HCT116 (cell line): ENCODE measurements at regions not wholly inside any gene's neighbourhood (a gene's known extent, or its start where the extent isn't known, plus 50 kb on each side); places are given as distances from the start of the nearest gene placed in this dataset.

Source experiments
- ATAC-seq: fragments of 200-7000 bp; cut with Tn5 transposase; 2 replicates; pipeline ENCODE4 v1.9.1; 2020; ENCODE audit warnings: mild to moderate bottlenecking, moderate library complexity
- BruUV-seq: library from RNA; stranded (reverse); fragments of 400-500 nt; replicated peaks from 2 replicates; lab custom pipeline; 2021; lab: Mats Ljungman, UMichigan
- CTCF ChIA-PET: fragments of 300-600 bp; sonication (Branson Sonifier 250); formaldehyde crosslinking; loops from one replicate; lab custom pipeline; 2021; ENCODE audit warnings: antibody characterized with exemption; lab: Charles Lee
- POLR2A ChIA-PET: fragments of 300-600, 350-600 bp; sonication (Branson Sonifier 250); formaldehyde crosslinking; loops from one replicate; lab custom pipeline; 2021; ENCODE audit warnings: antibody characterized with exemption; lab: Charles Lee
- RAD21 ChIA-PET, 2 experiments: fragments of 300-600 bp; sonication (Branson Sonifier 250); formaldehyde crosslinking; loops; one replicate each; lab custom pipeline; 2023; ENCODE audit warnings: low total read pairs in 2 of 2; ENCODE audit not compliant: uncharacterized antibody in 2 of 2, unreplicated experiment in 2 of 2, low non-redundant PET in 1 of 2; lab: Charles Lee
- DNase-seq: peaks from one replicate; pipeline ENCODE4 v3.0.0-alpha.2; 2010; ENCODE audit warnings: low read depth, low spot score
- H2AFZ ChIP-seq: fragments of 200-600 bp; shearing (Covaris generic), sonication (generic); 2 replicates; pipeline ENCODE4 v1.6.1; 2017; ENCODE audit warnings: low read depth, mixed run types, mixed read lengths, antibody characterized with exemption, low read length; ENCODE audit not compliant: poor library complexity, severe bottlenecking
- H3K27ac ChIP-seq: 2 replicates; pipeline ENCODE4 v1.5.1; 2012; ENCODE audit warnings: low read depth, low read length
- H3K27me3 ChIP-seq: fragments of 200-600 bp; sonication (generic); 2 replicates; pipeline ENCODE4 v1.6.1; 2016; ENCODE audit warnings: mixed run types, low read length, mixed read lengths; ENCODE audit not compliant: insufficient read depth
- H3K36me3 ChIP-seq, 2 experiments: fragments of 200-500 bp in 1 of 2; fragments of 200-600 bp in 1 of 2; sonication (Bioruptor generic) in 1 of 2; sonication (generic) in 1 of 2; 2 replicates each; pipeline versions ENCODE4 v1.5.1 to v1.6.1; 2014 to 2016; ENCODE audit warnings: low read length in 2 of 2, inconsistent platforms in 1 of 2, mixed read lengths in 1 of 2, mixed run types in 1 of 2; ENCODE audit not compliant: insufficient read depth in 2 of 2, control insufficient read depth in 1 of 2
- H3K4me1 ChIP-seq, 2 experiments: fragments of 200-600 bp in 1 of 2; sonication (generic) in 1 of 2; 2 replicates each; pipeline versions ENCODE4 v1.5.1 to v1.6.1; 2012 to 2017; ENCODE audit warnings: low read length in 2 of 2, inconsistent platforms in 1 of 2, mild to moderate bottlenecking in 1 of 2, mixed read lengths in 1 of 2, mixed run types in 1 of 2, moderate library complexity in 1 of 2; ENCODE audit not compliant: insufficient read depth in 2 of 2, control insufficient read depth in 1 of 2
- H3K4me2 ChIP-seq: fragments of 200-600 bp; sonication (generic); 2 replicates; pipeline ENCODE4 v1.6.1; 2017; ENCODE audit warnings: mixed run types, low read length, mixed read lengths
- H3K4me3 ChIP-seq, 2 experiments: fragments of 200-600 bp in 1 of 2; sonication (generic) in 1 of 2; replicated peaks in 1 of 2; 2 replicates each; pipeline ENCODE4 v1.5.1; 2011 to 2016; ENCODE audit warnings: low read length in 2 of 2, control low read depth in 1 of 2, low read depth in 1 of 2, mild to moderate bottlenecking in 1 of 2, mixed read lengths in 1 of 2, mixed run types in 1 of 2
- H3K79me2 ChIP-seq: fragments of 200-600 bp; sonication (generic); 2 replicates; pipeline ENCODE4 v1.6.1; 2017; ENCODE audit warnings: mild to moderate bottlenecking, mixed run types, low read length, moderate library complexity, mixed read lengths; ENCODE audit not compliant: insufficient read depth
- H3K9ac ChIP-seq: fragments of 200-600 bp; sonication (generic); 2 replicates; pipeline ENCODE4 v1.6.1; 2016; ENCODE audit warnings: low read length, mixed read lengths
- H3K9me2 ChIP-seq: fragments of 200-600 bp; sonication (generic), shearing (Covaris generic); 2 replicates; pipeline ENCODE4 v1.6.1; 2017; ENCODE audit warnings: mixed run types, mild to moderate bottlenecking, moderate library complexity; ENCODE audit not compliant: insufficient read depth
- H3K9me3 ChIP-seq, 2 experiments: fragments of 200-500 bp in 1 of 2; fragments of 200-600 bp in 1 of 2; sonication (Bioruptor generic) in 1 of 2; sonication (generic) in 1 of 2; 2 replicates each; pipeline ENCODE4 v1.6.1; 2014 to 2017; ENCODE audit warnings: low read length in 2 of 2, mixed read lengths in 2 of 2, inconsistent platforms in 1 of 2, low read depth in 1 of 2, mild to moderate bottlenecking in 1 of 2, mixed run types in 1 of 2, moderate library complexity in 1 of 2; ENCODE audit not compliant: control insufficient read depth in 1 of 2, insufficient read depth in 1 of 2
- H4K20me1 ChIP-seq: fragments of 200-600 bp; sonication (generic), shearing (Covaris generic); 2 replicates; pipeline ENCODE4 v1.6.1; 2017; ENCODE audit warnings: mixed run types, mild to moderate bottlenecking, moderate library complexity; ENCODE audit not compliant: insufficient read depth
- ATF3 ChIP-seq: IDR thresholded peaks from 2 replicates; pipeline ENCODE4 v1.6.1; 2012
- EGR1 ChIP-seq: IDR thresholded peaks from 2 replicates; pipeline ENCODE4 v1.6.1; 2012; ENCODE audit warnings: low read depth
- ELF1 ChIP-seq: IDR thresholded peaks from 2 replicates; pipeline ENCODE4 v1.6.1; 2012; ENCODE audit warnings: low read depth, borderline replicate concordance
- EZH2 ChIP-seq: fragments of 200-600 bp; sonication (generic); IDR thresholded peaks from 2 replicates; pipeline ENCODE4 v1.6.1; 2017; ENCODE audit warnings: antibody characterized with exemption, mixed run types
- FOSL1 ChIP-seq: IDR thresholded peaks from 2 replicates; pipeline ENCODE4 v1.6.1; 2012; ENCODE audit warnings: low read depth
- POLR2AphosphoS5 ChIP-seq: IDR thresholded peaks from 2 replicates; pipeline ENCODE4 v1.6.1; 2011; ENCODE audit warnings: mild to moderate bottlenecking, low read depth, low read length, moderate library complexity
- RAD21 ChIP-seq: IDR thresholded peaks from 2 replicates; pipeline ENCODE4 v1.6.1; 2012; ENCODE audit warnings: low read depth, mild to moderate bottlenecking
- SIN3A ChIP-seq: IDR thresholded peaks from 2 replicates; pipeline ENCODE4 v1.6.1; 2012; ENCODE audit warnings: low read depth
- SP1 ChIP-seq: IDR thresholded peaks from 2 replicates; pipeline ENCODE4 v1.6.1; 2012; ENCODE audit warnings: low read depth
- YY1 ChIP-seq: IDR thresholded peaks from 2 replicates; pipeline ENCODE4 v1.6.1; 2011; ENCODE audit warnings: low read length, low read depth, moderate library complexity, mild to moderate bottlenecking; ENCODE audit not compliant: insufficient replicate concordance; ENCODE audit errors: extremely low read depth
- ZFX ChIP-seq: fragments of 450-650 bp; IDR thresholded peaks from 2 replicates; pipeline ENCODE4 v1.6.1; 2017
- ZNF274 ChIP-seq: fragments of 200-500 bp; sonication (Bioruptor generic); IDR thresholded peaks from 2 replicates; pipeline ENCODE4 v1.6.1; 2014; ENCODE audit warnings: mild to moderate bottlenecking, low read depth, low read length, inconsistent platforms
- intact Hi-C: fragments of 100-400 bp; cut with micrococcal nuclease; formaldehyde crosslinking; loops from 2 replicates; pipeline ENCODE4 v1.10.0; 2022

DNA sequence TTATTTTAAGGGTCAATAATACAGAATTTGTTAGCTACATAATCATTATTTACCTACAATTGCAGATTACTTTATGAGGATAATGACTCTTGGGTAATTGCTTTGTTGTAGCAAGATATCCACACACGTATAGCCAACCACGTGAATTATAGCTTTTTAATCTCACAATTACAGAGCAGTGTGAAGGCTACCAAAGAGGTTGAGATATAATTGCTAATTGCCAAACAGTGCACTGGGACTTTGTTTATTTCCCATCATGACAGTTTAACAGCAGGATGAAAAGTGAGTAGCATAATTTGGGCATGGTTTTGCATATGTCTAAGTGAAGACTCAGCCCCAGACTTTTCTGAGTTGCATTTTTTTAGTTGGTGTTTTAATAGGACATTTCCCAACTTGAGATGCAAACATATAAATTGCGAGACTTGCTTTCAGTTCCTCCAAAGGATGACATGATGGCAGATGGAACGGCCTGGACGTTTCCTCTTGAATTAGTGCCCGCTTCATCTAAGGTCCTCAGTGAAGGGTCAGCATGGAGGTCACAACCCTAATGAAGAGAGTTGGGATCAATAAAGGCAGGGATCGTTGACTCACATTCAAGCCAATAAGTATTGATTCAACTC, 180.7 kb upstream of the GPR26 start:
- BruUV-seq: no TSS peak
- Histone ChIP-seq H4K20me1 (no peaks in the 10 kb centered on the region), H3K9ac (no peak overlapping the region), H3K27ac (no peak overlapping the region), H3K27me3 (peaks cover 4% of the 10 kb centered on the region; the same call in 1 of the 2 replicates), H3K4me3 (no peak overlapping the region), H3K4me2 (no peak overlapping the region), H3K9me2 (no peaks in the 10 kb centered on the region), H3K79me2 (no peaks in the 10 kb centered on the region), H3K9me3 (no peaks in the 10 kb centered on the region), H3K36me3 (no peaks in the 10 kb centered on the region), H2AFZ (no peak overlapping the region), H3K4me1 (no peaks in the 10 kb centered on the region)
- ChIA-PET POLR2A (no interaction called here), CTCF (no interaction called here), RAD21 (no interaction called here)
- ATAC-seq (no peak), DNase-seq (no peak)
- TF ChIP-seq EGR1 (no peak), ZFX (no peak), ATF3 (no peak), ELF1 (no peak), RAD21 (no peak), POLR2AphosphoS5 (no peak)
- intact Hi-C loops: no loop called here

GRCh38 chr10:123488436-123488835, 177.7 kb upstream of the GPR26 start:
- H4K20me1 ChIP-seq: no peaks in the 10 kb centered on the region
- H3K4me2 ChIP-seq: no peak overlapping the region
- no peaks in the 10 kb centered on the region for H3K9me3 ChIP-seq
- TF ChIP-seq EZH2: no peak
- no peak for TF ChIP-seq ZFX
- no peak for TF ChIP-seq ZNF274
- no peak for TF ChIP-seq EGR1
- TF ChIP-seq FOSL1: no peak
- TF ChIP-seq SIN3A: no peak
- no peak for TF ChIP-seq SP1
- TF ChIP-seq RAD21: no peak
- no peak for TF ChIP-seq YY1
- H3K36me3 ChIP-seq: no peaks in the 10 kb centered on the region
- ATAC-seq: no peak
- no peaks in the 10 kb centered on the region for H3K4me1 ChIP-seq
- CTCF ChIA-PET: no interaction called here
- H3K27ac ChIP-seq: no peak overlapping the region
- no peaks in the 10 kb centered on the region for H3K9me2 ChIP-seq
- POLR2A ChIA-PET: no interaction called here
- H3K4me3 ChIP-seq: no peak overlapping the region
- no TSS peak for BruUV-seq
- no peak overlapping the region for H3K9ac ChIP-seq
- RAD21 ChIA-PET: no interaction called here
- DNase-seq: no peak
- intact Hi-C loops: no loop called here
- H3K79me2 ChIP-seq: no peaks in the 10 kb centered on the region
- H3K27me3 ChIP-seq: peaks cover 7% of the 10 kb centered on the region; the same call in 1 of the 2 replicates
- H2AFZ ChIP-seq: no peak overlapping the region
